Sigmoid colon (tissue), 4 donors: ENCODE measurements at regions not wholly inside any gene's neighbourhood (a gene's known extent, or its start where the extent isn't known, plus 50 kb on each side); places are given as distances from the start of the nearest gene placed in this dataset.

ENCODE experiments used
- EP300 ChIP-seq, 4 donors: sonication (generic); formaldehyde crosslinking; IDR thresholded peaks; one replicate each; pipeline ENCODE4 v1.6.1; 2017; ENCODE audit warnings: antibody characterized with exemption in 4 of 4
- POLR2A ChIP-seq, 2 donors: fragments of 450-650 bp; IDR thresholded peaks; one replicate each; pipeline ENCODE4 v1.6.1; 2016; ENCODE audit warnings: antibody characterized with exemption in 2 of 2, mild to moderate bottlenecking in 2 of 2, moderate library complexity in 2 of 2
- POLR2AphosphoS5 ChIP-seq, 4 donors: sonication (generic); formaldehyde crosslinking; IDR thresholded peaks; one replicate each; pipeline ENCODE4 v1.6.1; 2017; ENCODE audit warnings: antibody characterized with exemption in 4 of 4
- TF ChIP-seq, protein P1 (sequence below), 4 experiments: fragments of 450-650 bp in 3 of 4; fragments of 200-600 bp in 1 of 4; IDR thresholded peaks; one replicate each; pipeline ENCODE4 v1.5.1; 2016 to 2019; ENCODE audit warnings: antibody characterized with exemption in 4 of 4, mild to moderate bottlenecking in 3 of 4, moderate library complexity in 2 of 4

DNA sequence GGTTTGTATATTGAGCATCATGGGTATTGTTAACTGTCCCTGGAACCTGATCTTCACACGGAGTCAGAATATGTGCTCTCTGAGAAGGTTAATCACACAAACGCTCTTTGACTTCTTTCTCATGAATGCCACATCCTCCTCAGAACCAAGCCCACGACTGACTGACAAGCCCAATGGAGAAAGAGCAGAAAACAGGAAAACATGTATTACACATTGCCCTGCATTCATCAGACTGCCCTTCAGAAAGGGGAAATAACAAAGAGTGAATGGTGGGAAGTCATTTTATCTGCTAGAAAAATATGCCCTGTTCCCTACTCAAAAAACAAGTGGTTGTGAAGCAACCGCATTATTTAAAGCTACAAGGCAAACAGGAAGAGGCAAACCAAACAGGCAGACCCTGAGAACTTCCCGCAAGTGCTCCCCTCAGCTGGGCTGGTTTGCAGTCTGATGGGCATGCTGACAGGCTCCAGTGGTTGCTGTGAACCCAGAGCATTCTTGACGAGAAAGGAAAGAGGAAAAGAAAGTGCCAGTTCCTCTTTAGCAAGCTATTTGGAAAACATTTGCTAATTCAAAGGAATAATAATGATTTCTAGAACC is 172.9 kb upstream of the SETBP1 start:
- TF ChIP-seq, protein P1, sequence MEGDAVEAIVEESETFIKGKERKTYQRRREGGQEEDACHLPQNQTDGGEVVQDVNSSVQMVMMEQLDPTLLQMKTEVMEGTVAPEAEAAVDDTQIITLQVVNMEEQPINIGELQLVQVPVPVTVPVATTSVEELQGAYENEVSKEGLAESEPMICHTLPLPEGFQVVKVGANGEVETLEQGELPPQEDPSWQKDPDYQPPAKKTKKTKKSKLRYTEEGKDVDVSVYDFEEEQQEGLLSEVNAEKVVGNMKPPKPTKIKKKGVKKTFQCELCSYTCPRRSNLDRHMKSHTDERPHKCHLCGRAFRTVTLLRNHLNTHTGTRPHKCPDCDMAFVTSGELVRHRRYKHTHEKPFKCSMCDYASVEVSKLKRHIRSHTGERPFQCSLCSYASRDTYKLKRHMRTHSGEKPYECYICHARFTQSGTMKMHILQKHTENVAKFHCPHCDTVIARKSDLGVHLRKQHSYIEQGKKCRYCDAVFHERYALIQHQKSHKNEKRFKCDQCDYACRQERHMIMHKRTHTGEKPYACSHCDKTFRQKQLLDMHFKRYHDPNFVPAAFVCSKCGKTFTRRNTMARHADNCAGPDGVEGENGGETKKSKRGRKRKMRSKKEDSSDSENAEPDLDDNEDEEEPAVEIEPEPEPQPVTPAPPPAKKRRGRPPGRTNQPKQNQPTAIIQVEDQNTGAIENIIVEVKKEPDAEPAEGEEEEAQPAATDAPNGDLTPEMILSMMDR (IDR thresholded peaks at IDR 0.05): no peak
- TF ChIP-seq POLR2A (IDR thresholded peaks at IDR 0.05): no peak
- no peak for TF ChIP-seq EP300 (IDR thresholded peaks at IDR 0.05)
- peak in 1 of 4 donors; percentile 7 for TF ChIP-seq POLR2AphosphoS5 (IDR thresholded peaks at IDR 0.05)
